Calu3 (cell line): ENCODE measurements at regions not wholly inside any gene's neighbourhood (a gene's known extent, or its start where the extent isn't known, plus 50 kb on each side); places are given as distances from the start of the nearest gene placed in this dataset.

Experiments
- BruUV-seq: library from RNA; stranded (reverse); fragments of 400-500 nt; replicated peaks from 2 replicates; lab custom pipeline; 2021; lab: Mats Ljungman, UMichigan
- CTCF ChIA-PET: fragments of 300-600 bp; sonication (Branson Sonifier 250); formaldehyde crosslinking; loops from one replicate; lab custom pipeline; 2022; ENCODE audit warnings: antibody characterized with exemption; lab: Charles Lee
- DNase-seq: peaks from one replicate; pipeline ENCODE4 v3.0.0; 2022
- H3K27ac Mint-ChIP-seq: one replicate; pipeline ENCODE4 v1.8.0; 2022; ENCODE audit warnings: mixed read lengths; ENCODE audit not compliant: unreplicated experiment
- H3K27me3 Mint-ChIP-seq: one replicate; pipeline ENCODE4 v1.8.0; 2022; ENCODE audit warnings: mixed read lengths; ENCODE audit not compliant: unreplicated experiment
- H3K36me3 Mint-ChIP-seq: one replicate; pipeline ENCODE4 v1.8.0; 2022; ENCODE audit warnings: mild to moderate bottlenecking, moderate library complexity, mixed read lengths; ENCODE audit not compliant: insufficient read depth, unreplicated experiment
- H3K4me1 Mint-ChIP-seq: one replicate; pipeline ENCODE4 v1.8.0; 2022; ENCODE audit warnings: mild to moderate bottlenecking, low read depth, mixed read lengths; ENCODE audit not compliant: unreplicated experiment
- H3K4me3 Mint-ChIP-seq: one replicate; pipeline ENCODE4 v1.8.0; 2022; ENCODE audit warnings: mild to moderate bottlenecking, low read depth, moderate library complexity, mixed read lengths; ENCODE audit not compliant: unreplicated experiment
- H3K9me3 Mint-ChIP-seq: one replicate; pipeline ENCODE4 v1.8.0; 2022; ENCODE audit warnings: low read depth, mixed read lengths; ENCODE audit not compliant: unreplicated experiment
- CTCF ChIP-seq: fragments of 200-600 bp; IDR thresholded peaks from one replicate; pipeline ENCODE4 v1.8.0; 2022; ENCODE audit warnings: antibody characterized with exemption; ENCODE audit not compliant: unreplicated experiment
- intact Hi-C: fragments of 100-400 bp; cut with micrococcal nuclease; formaldehyde crosslinking; loops from one replicate; pipeline ENCODE4 v1.10.0; 2022; ENCODE audit not compliant: unreplicated experiment

- H3K9me3 Mint-ChIP-seq, result peaks cover 10% of the 10 kb centered on the region
- no peak for DNase-seq
- CTCF ChIA-PET, result no interaction called here
- H3K36me3 Mint-ChIP-seq, result no peaks in the 10 kb centered on the region
- H3K27ac Mint-ChIP-seq, result no peak overlapping the region
- TF ChIP-seq CTCF, result no peak
- intact Hi-C loops, result no loop called here
- no peak overlapping the region for H3K4me3 Mint-ChIP-seq
- H3K27me3 Mint-ChIP-seq, result no peaks in the 10 kb centered on the region
- H3K4me1 Mint-ChIP-seq, result no peaks in the 10 kb centered on the region
- BruUV-seq, result no TSS peak
These were observed 136.6 kb upstream of the ALKAL2 start for GRCh38 chr2:424306-425171.

- Mint-ChIP-seq H3K27ac (no peak overlapping the region), H3K36me3 (no peaks in the 10 kb centered on the region), H3K9me3 (peaks cover 8% of the 10 kb centered on the region), H3K27me3 (no peaks in the 10 kb centered on the region), H3K4me1 (no peaks in the 10 kb centered on the region), H3K4me3 (no peak overlapping the region)
- no peak for DNase-seq
- intact Hi-C loops, result no loop called here
- BruUV-seq, result no TSS peak
- no peak for TF ChIP-seq CTCF
- CTCF ChIA-PET, result no interaction called here
These were observed 135.6 kb upstream of the ALKAL2 start for GRCh38 chr2:423479-423878.

- TF ChIP-seq CTCF, result no peak
- H3K36me3 Mint-ChIP-seq, result no peaks in the 10 kb centered on the region
- no peaks in the 10 kb centered on the region for H3K4me1 Mint-ChIP-seq
- no TSS peak for BruUV-seq
- no peak for DNase-seq
- H3K27me3 Mint-ChIP-seq, result no peaks in the 10 kb centered on the region
- CTCF ChIA-PET, result no interaction called here
- H3K9me3 Mint-ChIP-seq, result peaks cover 5% of the 10 kb centered on the region
- intact Hi-C loops, result no loop called here
- no peak overlapping the region for H3K27ac Mint-ChIP-seq
- no peak overlapping the region for H3K4me3 Mint-ChIP-seq
These were observed 135.0 kb upstream of the ALKAL2 start for GRCh38 chr2:422676-423435.

DNA sequence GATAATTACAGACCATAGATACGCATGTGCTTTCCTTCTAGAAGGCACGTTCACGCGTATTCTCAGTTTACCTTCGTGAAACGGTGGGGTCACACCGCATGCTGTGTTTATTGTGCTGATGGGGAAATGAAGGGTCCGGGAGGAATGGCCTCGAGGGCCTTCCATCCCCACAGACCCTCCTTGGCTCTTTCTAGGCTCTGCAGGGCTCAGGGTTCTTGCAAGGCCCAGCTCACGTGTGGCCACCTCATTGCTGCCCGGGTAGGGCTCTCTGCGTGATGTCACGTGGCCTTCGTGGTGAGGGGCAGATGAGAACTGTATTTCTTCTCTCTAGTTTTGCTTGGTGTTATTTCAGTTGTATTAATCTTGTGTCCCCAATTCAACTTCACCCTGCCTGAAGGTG lies 133.5 kb upstream of the ALKAL2 start:
- intact Hi-C loops, result no loop called here
- no peak overlapping the region for H3K27ac Mint-ChIP-seq
- H3K27me3 Mint-ChIP-seq, result no peaks in the 10 kb centered on the region
- BruUV-seq, result no TSS peak
- H3K4me3 Mint-ChIP-seq, result no peak overlapping the region
- TF ChIP-seq CTCF, result no peak
- H3K9me3 Mint-ChIP-seq, result peaks cover 5% of the 10 kb centered on the region
- DNase-seq, result no peak
- H3K4me1 Mint-ChIP-seq, result no peaks in the 10 kb centered on the region
- no peaks in the 10 kb centered on the region for H3K36me3 Mint-ChIP-seq
- CTCF ChIA-PET, result no interaction called here
